ENCODE measurements at regions not wholly inside any gene's neighbourhood (a gene's known extent, or its start where the extent isn't known, plus 50 kb on each side); places are given as distances from the start of the nearest gene placed in this dataset.
"Not testable (repeated sequence)": the region's sequence is repeated elsewhere in the genome, so short reads cannot be mapped to it uniquely, and the experiment has no call there.

DNA sequence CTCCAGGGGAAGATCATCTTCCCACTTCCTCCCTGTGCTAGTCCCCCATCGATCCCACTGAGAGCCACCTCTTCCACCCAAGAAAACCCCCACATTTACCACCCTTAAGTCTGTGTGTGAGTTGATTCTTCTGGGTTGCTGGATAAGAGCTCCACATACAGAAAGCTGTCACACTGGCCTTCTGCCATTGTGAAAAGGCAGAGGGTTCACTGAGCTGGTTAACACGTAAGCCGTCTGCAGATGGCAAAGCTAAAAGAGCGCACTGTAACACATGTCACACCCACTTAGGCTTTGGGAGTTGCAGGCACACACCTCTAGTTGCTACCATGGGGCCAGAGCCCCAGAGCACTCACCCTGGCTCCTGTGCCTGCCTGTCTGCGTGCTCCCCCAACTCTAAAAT is 309.8 kb upstream of the LRRC3B start:
- H4K20me1 ChIP-seq (ENCODE audit: insufficient read depth, low read length) = no peaks in the 10 kb centered on the region
- H3K79me2 ChIP-seq (ENCODE audit: insufficient read depth, low read length) = no peaks in the 10 kb centered on the region
- H3K4me1 ChIP-seq (ENCODE audit: insufficient read depth, low read length) = no peaks in the 10 kb centered on the region
- no peak overlapping the region for H3K9ac ChIP-seq (ENCODE audit: low read depth, low read length)
- no peaks in the 10 kb centered on the region for H3K36me3 ChIP-seq (ENCODE audit: insufficient read depth, low read length)
- H3K27ac ChIP-seq (ENCODE audit: low read length) = no peak overlapping the region
- ATAC-seq (ENCODE audit: insufficient read depth, low read depth) (no peak), DNase-seq (no peak)
- H3K27me3 ChIP-seq (ENCODE audit: insufficient read depth, low read length, poor library complexity) = no peaks in the 10 kb centered on the region
- no peak overlapping the region for H3K4me3 ChIP-seq (ENCODE audit: low read depth in 1 of 2, low read length in 2 of 2)
- H3K4me2 ChIP-seq (ENCODE audit: insufficient read depth, low read length) = no peak overlapping the region
- H2AFZ ChIP-seq (ENCODE audit: low read depth, low read length) = no peak overlapping the region
- H3K9me3 ChIP-seq (ENCODE audit: insufficient read depth, low read length, severe bottlenecking) = no peaks in the 10 kb centered on the region
- TF ChIP-seq, protein P1, sequence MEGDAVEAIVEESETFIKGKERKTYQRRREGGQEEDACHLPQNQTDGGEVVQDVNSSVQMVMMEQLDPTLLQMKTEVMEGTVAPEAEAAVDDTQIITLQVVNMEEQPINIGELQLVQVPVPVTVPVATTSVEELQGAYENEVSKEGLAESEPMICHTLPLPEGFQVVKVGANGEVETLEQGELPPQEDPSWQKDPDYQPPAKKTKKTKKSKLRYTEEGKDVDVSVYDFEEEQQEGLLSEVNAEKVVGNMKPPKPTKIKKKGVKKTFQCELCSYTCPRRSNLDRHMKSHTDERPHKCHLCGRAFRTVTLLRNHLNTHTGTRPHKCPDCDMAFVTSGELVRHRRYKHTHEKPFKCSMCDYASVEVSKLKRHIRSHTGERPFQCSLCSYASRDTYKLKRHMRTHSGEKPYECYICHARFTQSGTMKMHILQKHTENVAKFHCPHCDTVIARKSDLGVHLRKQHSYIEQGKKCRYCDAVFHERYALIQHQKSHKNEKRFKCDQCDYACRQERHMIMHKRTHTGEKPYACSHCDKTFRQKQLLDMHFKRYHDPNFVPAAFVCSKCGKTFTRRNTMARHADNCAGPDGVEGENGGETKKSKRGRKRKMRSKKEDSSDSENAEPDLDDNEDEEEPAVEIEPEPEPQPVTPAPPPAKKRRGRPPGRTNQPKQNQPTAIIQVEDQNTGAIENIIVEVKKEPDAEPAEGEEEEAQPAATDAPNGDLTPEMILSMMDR (IDR thresholded peaks at IDR 0.05; ENCODE audit: borderline replicate concordance, extremely low read depth, low read length, poor library complexity, severe bottlenecking) = no peak
- TF ChIP-seq EZH2 (IDR thresholded peaks at IDR 0.05; ENCODE audit: borderline replicate concordance, low read depth, low read length, severe bottlenecking) = no peak

DNA sequence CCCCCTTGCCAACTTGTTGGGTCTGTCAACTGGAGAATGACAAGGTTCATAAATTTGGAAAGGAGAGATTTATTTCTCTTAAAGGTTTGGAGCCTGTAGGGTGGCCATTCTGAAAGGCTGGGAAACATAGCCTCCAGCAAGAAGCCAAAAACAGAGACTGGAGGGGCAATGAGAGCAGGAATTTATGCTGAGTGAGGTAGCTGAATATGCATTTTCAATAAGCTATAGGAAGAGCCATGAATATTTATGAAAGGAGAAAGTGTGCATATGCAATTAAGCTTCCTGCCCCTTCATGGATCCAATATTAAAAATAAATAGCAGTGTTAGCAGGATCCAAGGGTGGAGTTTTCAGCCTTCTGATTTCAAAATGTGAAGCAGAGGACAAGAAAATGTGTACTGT is 306.1 kb upstream of the LRRC3B start:
- no peak for TF ChIP-seq EZH2 (IDR thresholded peaks at IDR 0.05; ENCODE audit: borderline replicate concordance, low read depth, low read length, severe bottlenecking)
- TF ChIP-seq, protein P1 (IDR thresholded peaks at IDR 0.05; ENCODE audit: borderline replicate concordance, extremely low read depth, low read length, poor library complexity, severe bottlenecking) = no peak
- ATAC-seq (ENCODE audit: insufficient read depth, low read depth) = no peak

DNA sequence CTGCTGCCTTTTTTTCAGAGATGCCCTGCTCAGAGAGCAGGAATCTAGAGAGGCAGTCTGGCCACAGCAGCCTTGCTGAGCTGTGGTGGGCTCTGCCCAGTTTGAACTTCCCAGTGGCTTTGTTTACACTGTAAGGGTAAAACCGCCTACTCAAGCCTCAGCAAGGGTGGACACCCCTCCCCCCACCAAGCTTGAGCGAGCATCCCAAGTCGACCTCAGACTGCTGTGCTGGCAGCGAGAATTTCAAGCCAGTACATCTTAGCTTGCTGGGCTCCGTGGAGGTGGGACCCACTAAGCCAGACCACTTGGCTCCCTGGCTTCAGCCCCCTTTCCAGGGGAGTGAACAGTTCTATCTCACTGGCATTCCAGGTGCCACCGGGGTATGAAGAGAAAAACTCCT is 298.8 kb upstream of the LRRC3B start:
- H3K27ac ChIP-seq (ENCODE audit: low read length); H3K4me3 ChIP-seq (ENCODE audit: low read depth in 1 of 2, low read length in 2 of 2); H3K4me2 ChIP-seq (ENCODE audit: insufficient read depth, low read length); H3K4me1 ChIP-seq (ENCODE audit: insufficient read depth, low read length); H4K20me1 ChIP-seq (ENCODE audit: insufficient read depth, low read length); H3K9ac ChIP-seq (ENCODE audit: low read depth, low read length); DNase-seq; H3K36me3 ChIP-seq (ENCODE audit: insufficient read depth, low read length); H3K79me2 ChIP-seq (ENCODE audit: insufficient read depth, low read length); H3K27me3 ChIP-seq (ENCODE audit: insufficient read depth, low read length, poor library complexity); ATAC-seq (ENCODE audit: insufficient read depth, low read depth); H2AFZ ChIP-seq (ENCODE audit: low read depth, low read length); H3K9me3 ChIP-seq (ENCODE audit: insufficient read depth, low read length, severe bottlenecking): not testable (repeated sequence)

More for the DNA sequence above, 306.1 kb upstream of the LRRC3B start:
- Histone ChIP-seq H3K36me3 (ENCODE audit: insufficient read depth, low read length) (no peaks in the 10 kb centered on the region), H4K20me1 (ENCODE audit: insufficient read depth, low read length) (no peaks in the 10 kb centered on the region), H2AFZ (ENCODE audit: low read depth, low read length) (no peak overlapping the region), H3K9ac (ENCODE audit: low read depth, low read length) (no peak overlapping the region), H3K27ac (ENCODE audit: low read length) (no peak overlapping the region), H3K4me1 (ENCODE audit: insufficient read depth, low read length) (no peaks in the 10 kb centered on the region), H3K4me2 (ENCODE audit: insufficient read depth, low read length) (no peak overlapping the region), H3K9me3 (ENCODE audit: insufficient read depth, low read length, severe bottlenecking) (no peaks in the 10 kb centered on the region), H3K79me2 (ENCODE audit: insufficient read depth, low read length) (no peaks in the 10 kb centered on the region), H3K27me3 (ENCODE audit: insufficient read depth, low read length, poor library complexity) (no peaks in the 10 kb centered on the region), H3K4me3 (ENCODE audit: low read depth in 1 of 2, low read length in 2 of 2) (no peak overlapping the region)
- no peak for DNase-seq

DNA sequence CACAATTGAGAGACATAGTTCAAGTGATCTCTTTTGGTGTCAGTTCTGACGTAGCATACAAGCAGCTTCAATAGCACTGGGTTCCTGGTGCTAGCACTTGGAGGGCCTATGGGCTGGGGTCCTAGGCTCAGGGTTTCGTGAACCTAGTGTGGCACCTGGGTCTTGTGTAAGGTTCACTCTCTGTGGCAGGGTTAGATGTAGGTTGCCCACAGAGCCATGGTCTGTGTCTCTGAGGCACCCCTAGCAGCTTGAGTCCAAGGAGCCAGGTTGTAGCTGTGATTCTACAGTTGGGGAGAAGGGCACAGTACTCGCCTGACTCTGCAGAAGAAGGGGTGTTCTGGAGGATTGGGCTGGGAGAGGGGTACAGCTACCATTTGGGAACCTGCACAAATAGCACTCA is 282.6 kb upstream of the LRRC3B start:
- Histone ChIP-seq H2AFZ (ENCODE audit: low read depth, low read length) (no peak overlapping the region), H3K27ac (ENCODE audit: low read length) (no peak overlapping the region), H3K36me3 (ENCODE audit: insufficient read depth, low read length) (no peaks in the 10 kb centered on the region), H3K4me1 (ENCODE audit: insufficient read depth, low read length) (no peaks in the 10 kb centered on the region), H3K4me3 (ENCODE audit: low read depth in 1 of 2, low read length in 2 of 2) (no peak overlapping the region), H3K9ac (ENCODE audit: low read depth, low read length) (no peak overlapping the region), H3K9me3 (ENCODE audit: insufficient read depth, low read length, severe bottlenecking) (no peaks in the 10 kb centered on the region), H3K27me3 (ENCODE audit: insufficient read depth, low read length, poor library complexity) (no peaks in the 10 kb centered on the region), H3K79me2 (ENCODE audit: insufficient read depth, low read length) (no peaks in the 10 kb centered on the region), H4K20me1 (ENCODE audit: insufficient read depth, low read length) (no peaks in the 10 kb centered on the region), H3K4me2 (ENCODE audit: insufficient read depth, low read length) (no peak overlapping the region)
- ATAC-seq (ENCODE audit: insufficient read depth, low read depth) (no peak), DNase-seq (no peak)
- TF ChIP-seq EZH2 (IDR thresholded peaks at IDR 0.05; ENCODE audit: borderline replicate concordance, low read depth, low read length, severe bottlenecking) = no peak
- TF ChIP-seq, protein P1 (IDR thresholded peaks at IDR 0.05; ENCODE audit: borderline replicate concordance, extremely low read depth, low read length, poor library complexity, severe bottlenecking) = no peak

All from DND-41 (cell line).